Femur (tissue), 1 donor: ENCODE measurements at regions not wholly inside any gene's neighbourhood (a gene's known extent, or its start where the extent isn't known, plus 50 kb on each side); places are given as distances from the start of the nearest gene placed in this dataset.

ENCODE experiments used
- DNase-seq: peaks from one replicate; pipeline ENCODE4 v3.0.0-alpha.2; 2017

DNA sequence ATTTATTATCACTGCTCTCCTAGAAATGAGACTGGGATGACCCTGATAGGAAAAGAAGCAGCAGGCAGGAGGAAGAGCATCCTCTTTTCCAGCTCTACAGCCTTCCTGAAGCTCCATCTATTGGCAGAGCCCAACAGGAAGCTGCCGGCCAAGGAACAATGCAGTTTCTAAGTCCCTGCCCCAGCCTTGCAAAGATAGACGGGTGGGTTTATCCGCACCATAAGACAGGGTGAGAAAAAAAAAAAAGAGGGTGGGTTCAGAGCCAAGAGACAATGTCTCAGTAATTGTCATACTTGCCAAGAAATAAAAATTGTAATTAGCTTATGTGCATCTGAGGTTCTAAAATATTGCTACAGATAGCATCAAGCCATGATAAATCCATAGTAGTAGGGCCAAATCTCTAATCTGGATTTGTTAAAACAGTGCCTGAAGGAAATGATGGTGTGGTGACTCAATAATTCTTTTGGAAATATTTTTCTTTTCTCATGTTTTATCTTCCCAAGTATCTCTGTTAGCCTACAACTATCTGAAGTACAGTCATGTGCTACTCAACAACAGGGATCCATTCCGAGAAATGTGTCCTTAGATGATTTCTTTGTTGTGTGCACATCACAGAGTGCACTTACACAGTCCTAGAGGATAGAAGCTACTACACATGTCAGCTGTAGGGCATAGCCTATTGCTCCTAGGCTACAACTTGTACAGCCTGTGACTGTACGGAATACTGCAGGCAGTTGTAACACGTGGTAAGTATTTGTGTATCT lies 242.9 kb upstream of the CXCL12 start:
- no peak for DNase-seq

DNA sequence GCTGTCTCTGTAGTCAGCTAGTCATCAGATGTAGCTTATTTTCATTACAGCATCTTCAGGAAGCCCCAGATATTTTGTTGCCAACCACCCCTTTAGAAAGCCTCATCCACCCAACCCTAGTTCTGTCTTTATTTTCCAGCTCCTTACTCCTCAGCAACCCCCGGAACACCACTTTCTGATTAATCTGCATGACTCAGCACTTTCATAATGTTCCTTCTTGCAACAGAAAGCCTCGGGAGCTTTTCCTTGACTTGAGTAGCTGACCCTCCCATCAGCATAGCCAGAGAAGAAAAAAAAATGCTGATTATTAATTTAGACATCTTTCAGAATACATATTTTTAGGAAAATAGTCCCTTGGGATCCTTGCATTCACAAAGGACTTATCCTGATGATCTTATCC lies 244.0 kb upstream of the CXCL12 start:
- DNase-seq, result no peak

DNA sequence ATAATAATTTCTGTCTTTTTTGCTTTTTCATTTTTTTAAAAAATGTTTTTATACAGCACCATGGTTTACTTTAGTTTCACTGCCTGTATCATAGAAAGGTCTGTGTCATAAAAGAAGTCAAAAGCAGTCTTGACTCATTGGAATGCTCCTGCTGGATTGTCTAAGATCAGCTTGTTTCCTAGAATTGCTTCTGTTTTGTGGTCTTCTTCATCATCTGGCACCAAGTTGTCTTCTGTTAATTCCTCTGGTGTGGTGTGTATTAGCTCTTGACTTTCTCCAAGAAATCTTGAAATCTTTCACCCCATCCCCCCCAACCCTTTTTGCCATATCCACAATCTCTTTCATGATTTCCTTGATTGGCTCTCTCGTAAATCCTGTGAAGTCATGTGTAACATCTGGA lies 250.3 kb upstream of the CXCL12 start:
- no peak for DNase-seq

DNA sequence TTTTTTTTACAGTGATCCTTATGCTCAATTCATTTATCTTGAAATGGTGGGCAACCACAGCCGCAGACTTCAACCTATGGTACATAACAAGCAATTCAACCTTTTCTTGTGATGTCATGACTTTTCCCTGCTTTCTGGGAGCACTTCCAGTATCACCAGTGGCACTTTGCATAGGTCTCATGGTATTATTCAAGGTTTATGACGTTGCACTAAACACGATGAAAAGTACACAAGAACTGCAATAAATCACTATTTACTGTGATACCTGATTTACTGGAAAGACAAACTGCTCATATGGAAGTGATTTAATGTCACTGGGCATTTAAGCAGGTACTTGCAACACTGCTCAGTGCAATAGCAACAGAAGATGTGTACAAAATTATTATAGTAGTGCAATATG lies 251.7 kb upstream of the CXCL12 start:
- no peak for DNase-seq

DNA sequence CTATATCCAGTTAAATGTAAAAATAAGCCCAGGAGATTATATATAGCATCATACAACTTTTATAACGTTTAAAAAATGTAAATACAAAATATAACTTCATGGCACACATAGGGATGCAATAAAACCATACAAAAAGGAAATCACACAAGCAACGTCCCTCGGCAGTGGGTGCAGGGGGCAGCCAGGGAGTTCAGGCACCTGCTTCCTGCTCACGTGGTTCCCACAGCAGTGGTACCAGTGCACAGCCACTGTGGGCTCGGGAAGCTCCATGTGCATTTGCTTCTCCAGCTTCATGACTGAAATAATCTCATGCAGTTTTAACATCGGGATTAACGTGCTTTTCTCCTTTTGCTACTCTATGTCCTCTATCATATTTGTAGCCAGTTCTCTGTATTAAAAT lies 255.5 kb upstream of the CXCL12 start:
- DNase-seq, result no peak

DNA sequence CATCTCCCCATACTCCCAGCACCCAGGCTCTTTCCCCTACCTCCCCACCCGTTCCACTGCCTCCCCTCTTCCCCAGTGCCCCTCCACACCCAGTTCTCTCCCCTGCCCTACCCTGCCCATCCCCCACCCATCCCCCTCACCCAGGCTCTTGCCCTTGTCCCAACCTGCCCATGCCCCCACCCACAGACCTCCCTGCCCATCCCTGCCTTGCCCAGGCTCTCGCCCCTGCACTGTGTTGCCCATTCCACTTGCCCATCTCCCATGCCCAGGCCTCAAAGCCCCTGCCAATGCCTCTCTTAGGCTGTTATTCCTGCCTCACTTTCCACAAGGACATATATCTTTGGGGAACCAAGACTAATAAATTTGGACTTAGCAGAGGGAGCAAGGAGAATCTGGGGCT lies 262.6 kb upstream of the CXCL12 start:
- no peak for DNase-seq

- peak; percentile 41 for DNase-seq
Observed at GRCh38 chr10:44647877-44648542, 263.1 kb upstream of the CXCL12 start.

DNA sequence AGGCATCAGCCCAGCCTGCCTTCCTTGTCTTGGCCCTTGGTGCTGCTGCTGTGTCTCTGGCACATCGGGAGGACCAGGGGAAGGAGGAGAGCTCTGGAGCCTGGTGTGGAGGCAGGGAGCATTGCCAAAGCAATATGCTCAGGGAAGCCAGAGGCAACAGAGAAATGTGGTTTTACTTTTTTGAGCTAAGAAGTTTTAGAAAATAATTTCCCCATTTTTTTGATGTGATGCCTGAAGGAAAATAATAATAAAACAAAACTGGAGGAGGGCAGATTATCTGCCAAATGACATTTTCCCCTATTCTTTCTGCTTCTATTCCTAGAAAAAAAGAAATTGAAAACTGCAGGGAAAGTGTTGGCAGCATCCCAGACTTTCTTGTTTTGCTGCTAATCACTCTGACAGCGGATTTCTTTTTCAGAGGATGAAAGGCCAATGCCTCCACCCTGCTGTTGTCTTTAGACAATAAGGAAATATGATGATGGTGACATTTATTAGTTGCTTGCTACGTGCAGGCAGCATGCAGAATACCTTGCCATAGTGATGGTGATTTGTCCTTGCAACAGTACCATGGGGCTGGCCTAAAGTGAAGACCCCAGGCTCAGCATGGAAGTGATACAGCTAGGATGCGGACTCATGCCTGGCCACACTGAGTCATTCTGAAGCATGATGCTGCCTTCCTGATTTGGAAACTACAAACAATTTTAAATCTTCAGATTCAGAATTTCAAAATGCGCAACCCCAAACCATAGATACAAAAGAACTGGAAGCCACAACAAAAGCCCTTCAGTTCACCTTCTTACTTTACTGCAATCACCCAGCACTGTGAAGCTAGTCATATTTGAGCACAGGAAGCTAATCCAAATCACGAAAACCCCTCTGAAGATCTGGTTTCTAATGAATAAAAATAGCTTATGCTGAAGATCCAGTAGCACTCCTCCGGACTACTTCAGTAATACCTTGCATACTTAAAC lies 260.2 kb upstream of the TMEM72 start:
- peak; percentile 62 for DNase-seq

GRCh38 chr10:44651834-44652233 lies 259.3 kb upstream of the TMEM72 start:
- DNase-seq, result peak; percentile 74

DNA sequence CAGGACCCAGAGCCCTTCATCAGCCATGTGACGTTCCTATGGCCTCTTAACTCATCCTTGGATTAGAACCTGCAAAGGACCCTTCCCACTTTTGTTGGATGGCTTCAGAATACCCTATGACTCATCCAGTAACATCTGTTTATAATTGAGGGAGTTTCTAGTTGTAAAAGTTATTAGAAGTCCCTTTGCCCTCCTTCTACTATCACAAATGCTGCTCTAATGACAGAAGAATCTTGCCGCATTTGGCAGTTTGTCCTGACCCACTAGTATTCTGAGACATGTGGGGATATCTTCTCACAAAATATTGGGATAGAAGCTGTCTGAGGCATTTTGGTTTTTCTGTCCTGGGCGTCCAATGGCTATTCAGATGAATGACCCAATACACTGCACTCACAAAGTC lies 251.8 kb upstream of the TMEM72 start:
- no peak for DNase-seq

DNA sequence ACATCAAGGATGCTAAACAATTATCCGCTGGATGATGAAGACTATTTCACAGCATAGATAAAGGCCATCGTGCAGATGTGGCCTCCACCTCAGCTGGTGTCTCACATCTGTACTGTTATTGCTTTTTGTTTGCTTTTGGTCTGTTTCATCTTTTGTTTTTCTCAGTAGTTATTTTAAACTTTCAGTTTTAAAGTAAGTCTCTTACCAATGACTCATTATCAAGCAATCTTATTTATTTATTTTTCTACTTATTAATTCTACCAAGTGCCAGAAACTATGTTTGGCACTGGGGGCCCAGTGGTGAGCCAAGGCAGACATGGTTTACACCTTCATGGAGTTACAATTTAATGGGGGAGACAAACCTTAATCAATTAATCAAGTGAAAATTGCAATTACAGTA lies 250.9 kb upstream of the TMEM72 start:
- DNase-seq, result no peak

DNA sequence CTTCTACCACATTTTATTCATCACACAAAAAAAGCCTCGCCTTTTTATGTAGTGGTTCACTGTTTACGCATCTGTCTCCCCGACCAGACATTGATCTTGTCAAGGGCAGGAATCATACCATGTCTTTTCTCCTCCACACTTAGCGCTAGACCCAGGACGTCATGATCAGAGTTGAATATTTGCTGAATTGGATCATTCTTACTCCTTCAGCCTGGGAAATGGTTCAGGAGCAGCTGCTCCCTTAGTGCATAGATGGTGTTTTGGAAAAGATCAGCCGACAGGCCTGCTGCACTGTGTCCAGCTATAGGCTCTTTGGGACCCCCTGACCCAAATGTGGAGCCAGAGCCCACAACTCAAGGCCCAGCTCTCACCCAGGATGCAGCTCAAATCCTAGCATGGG lies 249.1 kb upstream of the TMEM72 start:
- DNase-seq, result no peak

- DNase-seq, result no peak
Observed at GRCh38 chr10:44668336-44668735, 242.8 kb upstream of the TMEM72 start.

DNA sequence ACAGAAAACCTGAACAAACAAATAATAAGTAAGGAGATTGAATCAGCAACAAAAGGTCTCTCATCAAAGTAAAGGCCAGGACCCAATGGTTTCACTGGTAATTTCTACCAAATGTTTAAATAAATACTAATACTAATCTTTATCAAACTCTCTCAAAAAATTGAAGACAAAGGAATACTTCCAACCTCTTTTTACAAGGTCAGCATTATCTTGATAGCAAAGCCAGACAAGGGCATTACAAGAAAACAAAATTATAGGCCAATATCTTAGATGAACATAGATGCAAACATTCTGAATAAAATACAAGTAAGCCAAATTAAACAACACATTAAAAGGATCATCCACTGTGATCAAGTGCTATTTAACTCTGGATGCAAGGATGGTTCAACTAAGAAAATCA lies 239.8 kb upstream of the TMEM72 start:
- DNase-seq, result no peak

- no peak for DNase-seq
Observed at GRCh38 chr10:44673245-44673983, 237.7 kb upstream of the TMEM72 start.

GRCh38 chr10:44674536-44675386 lies 236.4 kb upstream of the TMEM72 start:
- peak; percentile 64 for DNase-seq

- DNase-seq, result no peak
Observed at GRCh38 chr10:44675387-44675874, 235.7 kb upstream of the TMEM72 start.

GRCh38 chr10:44680764-44681163 lies 230.4 kb upstream of the TMEM72 start:
- DNase-seq, result no peak

DNA sequence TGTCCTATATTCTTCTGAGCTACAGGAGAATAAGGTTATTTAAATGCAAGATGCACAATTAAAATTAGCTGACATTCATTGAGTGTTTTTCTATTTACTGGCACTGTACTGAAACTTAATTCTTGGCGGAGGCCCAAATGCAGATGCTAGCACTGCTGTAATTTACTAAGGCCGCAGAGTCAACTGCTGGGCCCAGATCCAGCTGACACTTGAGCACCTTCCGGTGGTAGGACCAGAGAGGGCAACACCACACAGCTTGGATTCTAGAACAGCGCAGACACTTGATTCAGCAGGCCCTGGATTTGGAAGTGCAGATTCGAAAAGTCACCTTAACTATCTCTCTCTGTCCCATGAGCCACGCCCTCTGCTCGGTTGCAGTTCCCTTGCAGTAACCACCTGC lies 228.6 kb upstream of the TMEM72 start:
- no peak for DNase-seq

- DNase-seq, result no peak
Observed at GRCh38 chr10:44684661-44685060, 226.5 kb upstream of the TMEM72 start.

- DNase-seq, result no peak
Observed at GRCh38 chr10:44685220-44685619, 225.9 kb upstream of the TMEM72 start.

GRCh38 chr10:44685747-44686146 lies 225.4 kb upstream of the TMEM72 start:
- no peak for DNase-seq
